Inflammatory macrophage treated with lipopolysaccharide for 4 hours (primary cell): ENCODE measurements at regions not wholly inside any gene's neighbourhood (a gene's known extent, or its start where the extent isn't known, plus 50 kb on each side); places are given as distances from the start of the nearest gene placed in this dataset.
A peak's percentile ranks its signal among the peaks of the same experiment; 100 is the strongest.

Experiments
- DNase-seq: peaks from one replicate; pipeline ENCODE4 v3.0.0-alpha.2; 2020

DNA sequence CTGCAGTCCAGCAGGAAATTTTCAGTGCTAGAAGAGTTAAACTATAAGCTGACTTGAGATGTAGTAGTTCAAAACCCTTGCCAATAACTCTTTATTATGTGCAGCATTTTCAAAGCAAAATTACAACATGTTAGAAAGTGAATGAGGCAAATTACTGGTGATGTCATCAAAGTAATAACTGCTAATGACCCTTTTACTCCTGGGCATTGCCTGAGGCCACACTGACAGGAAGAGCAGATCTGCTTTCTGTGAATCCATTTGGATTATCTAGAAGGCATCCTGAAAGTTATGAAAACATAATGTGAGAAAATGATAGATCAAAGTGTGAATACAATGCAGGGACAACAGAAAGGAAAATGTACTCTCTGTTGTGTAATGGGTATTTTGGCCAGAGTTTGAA, 139.6 kb upstream of the TRIB2 start:
- DNase-seq: no peak

DNA sequence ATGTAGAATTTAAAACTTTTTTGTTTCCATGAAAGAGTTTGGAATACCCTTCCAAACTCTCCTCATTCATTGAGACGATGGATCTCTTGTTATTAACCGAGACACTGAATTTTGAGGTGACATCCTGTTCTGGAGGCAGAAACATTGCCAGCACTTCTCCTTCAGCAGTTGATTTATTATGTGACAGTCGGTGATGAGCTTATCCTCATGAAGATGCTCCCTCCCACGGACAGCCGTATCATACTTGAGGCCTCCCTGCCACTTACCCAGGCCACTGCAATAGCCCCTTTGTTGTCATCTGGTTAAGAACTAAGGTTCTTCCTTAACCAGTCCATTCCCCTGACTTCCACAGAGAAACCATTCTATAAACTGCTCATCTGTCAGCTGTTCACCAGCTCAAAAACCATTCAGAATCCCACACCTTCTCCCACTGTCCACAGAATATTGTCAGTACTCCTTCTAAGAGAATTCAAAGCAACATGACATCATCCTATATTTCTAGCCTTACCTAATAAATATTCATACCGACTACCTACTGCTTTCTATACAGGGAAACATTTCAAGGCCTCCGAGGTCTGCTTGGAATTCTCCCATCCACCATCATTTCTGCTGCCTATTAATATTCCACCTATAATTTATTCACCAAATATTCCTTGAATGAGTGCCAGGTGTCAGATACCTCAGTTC, 139.0 kb upstream of the TRIB2 start:
- peak; percentile 30 for DNase-seq

DNA sequence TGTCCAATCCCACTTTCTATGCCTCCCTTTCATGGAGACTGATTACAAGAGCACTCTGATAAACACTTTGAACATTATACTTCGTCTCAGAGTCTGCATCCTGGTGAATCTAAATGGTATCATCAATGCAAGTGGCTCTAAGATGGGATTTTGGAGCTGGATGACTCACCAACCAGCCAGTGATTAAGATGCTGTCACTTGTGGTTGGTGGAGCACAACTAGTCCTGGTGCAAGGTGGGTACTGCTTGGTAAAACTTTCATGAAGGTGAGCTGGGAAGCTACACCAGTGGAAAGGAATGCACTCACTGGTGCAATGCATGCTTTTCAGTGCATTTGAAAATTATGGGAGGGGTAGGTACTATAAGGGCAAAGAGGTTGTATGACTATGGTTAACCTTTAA, 137.7 kb upstream of the TRIB2 start:
- DNase-seq: no peak

DNA sequence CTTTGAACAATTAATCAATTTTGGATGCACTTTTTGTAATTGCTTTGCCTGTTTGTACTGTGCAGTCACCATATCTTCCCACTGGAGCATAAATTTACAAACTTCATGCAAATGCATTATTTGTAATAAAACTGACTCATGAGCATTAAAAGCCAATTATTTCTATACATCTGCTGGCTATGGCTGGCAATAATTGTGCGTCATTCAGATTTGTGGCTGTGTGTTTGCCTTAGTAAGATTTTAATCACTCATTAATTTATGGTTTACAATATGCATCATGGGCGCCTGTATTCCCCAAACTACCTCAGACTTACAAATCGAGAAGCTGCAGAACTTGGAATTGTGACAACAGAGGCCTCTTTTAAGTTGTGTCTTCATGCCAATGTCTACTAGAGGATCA, 132.4 kb upstream of the TRIB2 start:
- DNase-seq: no peak

DNA sequence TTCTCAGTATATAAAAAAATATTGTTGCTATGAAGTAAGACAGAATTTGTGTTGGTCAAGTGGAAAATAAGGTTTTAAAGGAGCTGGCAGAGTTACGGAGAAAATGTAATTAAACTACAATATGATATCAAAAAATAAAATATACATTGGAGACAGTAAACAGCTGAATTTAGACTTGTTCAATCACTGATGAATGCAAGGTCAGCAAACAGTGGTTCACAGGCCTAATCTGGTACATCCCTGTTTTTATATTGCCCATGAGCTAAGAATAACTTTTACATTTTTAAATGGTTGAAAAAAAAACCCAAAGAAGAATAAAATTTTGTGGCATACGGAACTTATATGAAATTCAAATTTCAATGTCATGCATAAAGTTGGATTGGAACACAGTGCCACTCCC, 131.0 kb upstream of the TRIB2 start:
- no peak for DNase-seq

DNA sequence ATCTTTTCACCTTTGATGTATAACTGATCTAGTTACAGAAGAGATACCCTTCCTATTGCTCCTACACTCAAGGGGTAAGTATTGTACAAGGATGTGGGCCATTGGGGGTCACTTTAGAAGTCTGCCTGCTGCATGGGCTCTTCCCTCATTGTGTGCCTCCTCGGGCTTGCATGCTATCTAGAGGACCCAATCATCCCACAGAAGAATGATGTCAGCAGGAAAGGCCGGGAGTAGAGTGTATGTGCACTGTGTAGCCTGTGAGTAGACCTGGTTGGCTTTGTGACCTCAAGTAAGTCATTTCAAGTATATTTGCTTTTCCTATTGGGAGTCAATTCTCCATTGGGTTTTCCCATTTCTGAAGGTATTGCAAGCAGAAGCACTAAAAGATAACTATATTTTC, 129.5 kb upstream of the TRIB2 start:
- DNase-seq: peak; percentile 25

DNA sequence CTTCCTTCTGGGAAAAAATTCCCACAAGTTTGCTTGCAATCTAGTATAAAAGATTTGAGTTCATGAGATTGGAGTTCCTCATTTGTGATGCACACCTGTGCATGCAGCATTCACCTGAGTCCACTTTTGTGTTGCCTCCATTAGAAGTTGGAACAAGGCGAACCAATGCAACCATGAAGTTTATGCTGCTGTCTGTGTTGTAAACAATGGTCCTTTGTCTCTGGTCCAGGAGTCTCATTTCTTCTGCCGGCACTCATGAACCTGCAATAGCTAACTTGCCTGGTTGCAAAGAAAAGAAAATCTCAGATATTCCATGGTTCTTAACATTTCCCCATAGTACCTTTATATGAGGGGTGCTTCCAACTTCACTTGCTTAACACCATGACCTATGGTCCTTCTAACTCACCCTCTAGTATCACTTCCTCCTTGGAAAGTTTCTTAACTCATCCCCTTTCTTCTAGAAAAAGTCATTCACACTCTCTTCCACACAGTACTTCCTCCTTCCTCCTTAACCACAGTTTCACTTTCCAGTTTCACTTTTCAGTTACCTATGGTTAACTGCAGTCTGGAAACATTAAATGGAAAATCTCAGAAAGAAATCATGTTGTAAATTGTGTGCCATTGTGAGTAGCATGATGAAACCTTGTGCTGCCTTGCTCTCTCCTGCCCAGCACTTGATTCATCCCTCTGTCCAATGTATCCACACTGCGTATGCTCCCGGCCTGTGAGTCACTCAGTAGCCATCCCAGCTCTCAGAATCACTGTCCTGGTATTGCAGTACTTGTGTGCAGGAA, 128.8 kb upstream of the TRIB2 start:
- DNase-seq: peak; percentile 98

DNA sequence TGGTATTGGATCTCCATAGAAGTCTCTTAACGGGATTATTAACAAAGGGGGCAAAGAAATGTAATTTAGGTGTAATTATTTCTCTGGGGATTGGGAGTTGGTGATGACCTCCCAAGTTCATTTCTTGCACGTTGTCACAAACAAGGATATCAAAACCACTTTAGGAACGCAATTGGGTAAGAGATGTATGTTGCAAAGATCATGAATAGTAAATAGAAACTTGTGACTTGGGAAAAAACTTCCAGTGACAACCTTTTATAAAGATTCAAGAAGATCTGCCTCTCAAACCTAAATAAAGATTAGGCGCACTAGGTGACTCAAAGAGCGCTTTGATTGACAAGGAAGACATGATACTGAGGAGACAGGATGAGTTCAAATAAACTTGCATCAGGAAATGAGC, 127.8 kb upstream of the TRIB2 start:
- peak; percentile 81 for DNase-seq

DNA sequence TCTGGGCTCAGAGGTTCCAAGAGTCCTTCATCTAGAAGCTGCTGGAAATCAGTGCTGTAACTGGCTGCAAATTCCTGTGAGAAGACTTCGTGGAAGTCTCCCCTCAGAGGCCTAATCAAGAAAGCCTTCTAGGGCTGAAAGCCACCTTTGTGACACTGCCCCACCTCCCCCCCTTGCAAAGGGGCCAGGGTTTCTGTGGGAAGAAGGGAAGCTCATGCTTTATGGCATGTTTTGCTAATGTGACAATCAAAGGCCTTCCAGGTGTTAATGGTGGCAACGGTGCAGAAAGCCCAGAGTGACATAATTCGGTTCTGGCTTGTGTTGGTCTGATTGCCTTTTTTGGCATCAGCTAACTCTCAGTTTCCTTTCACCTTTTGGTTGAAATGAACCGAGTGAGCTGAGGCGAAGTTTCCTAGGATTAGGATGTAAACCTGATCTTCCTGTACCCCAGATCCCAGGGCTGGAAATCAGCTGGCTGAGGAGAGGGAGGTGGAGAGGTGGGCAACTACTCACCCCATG, 126.9 kb upstream of the TRIB2 start:
- no peak for DNase-seq

DNA sequence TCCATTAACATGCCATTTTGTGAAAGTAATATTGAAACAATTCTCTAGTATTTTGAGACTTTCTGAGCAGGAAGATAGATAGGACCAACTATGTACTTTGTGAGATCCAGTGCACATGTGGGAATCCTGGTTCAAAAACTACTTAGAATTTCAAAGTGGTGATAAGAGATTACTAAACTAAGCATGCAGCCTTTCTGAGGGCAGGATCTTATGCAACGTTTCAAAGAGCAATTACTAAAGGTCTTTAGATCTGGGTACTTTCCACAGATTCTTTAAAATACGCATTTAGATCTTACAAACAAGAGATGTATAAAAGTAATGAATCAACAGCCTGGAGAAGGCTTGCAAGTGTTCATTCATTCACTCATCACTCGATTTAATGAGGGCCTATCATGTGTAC, 124.4 kb upstream of the TRIB2 start:
- no peak for DNase-seq

DNA sequence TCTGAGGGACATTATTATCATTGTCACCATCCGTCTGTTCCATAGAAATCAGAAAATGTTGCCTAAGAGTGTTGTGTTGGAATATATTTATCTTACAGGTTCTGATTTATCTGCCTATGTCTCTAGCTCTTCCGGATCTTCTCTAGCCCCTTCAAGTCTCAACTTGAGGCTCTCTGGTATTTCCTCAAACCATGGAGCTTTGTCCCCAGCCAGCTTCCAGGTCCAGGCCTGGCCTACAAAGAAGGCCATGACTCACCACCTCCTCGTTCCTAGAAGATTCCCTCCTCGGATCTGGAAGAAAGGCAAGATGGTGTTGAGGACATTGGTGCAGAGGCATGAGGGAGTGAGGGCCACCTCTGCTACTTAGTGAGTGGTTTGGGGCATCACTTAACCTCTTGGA, 122.1 kb upstream of the TRIB2 start:
- DNase-seq: no peak

DNA sequence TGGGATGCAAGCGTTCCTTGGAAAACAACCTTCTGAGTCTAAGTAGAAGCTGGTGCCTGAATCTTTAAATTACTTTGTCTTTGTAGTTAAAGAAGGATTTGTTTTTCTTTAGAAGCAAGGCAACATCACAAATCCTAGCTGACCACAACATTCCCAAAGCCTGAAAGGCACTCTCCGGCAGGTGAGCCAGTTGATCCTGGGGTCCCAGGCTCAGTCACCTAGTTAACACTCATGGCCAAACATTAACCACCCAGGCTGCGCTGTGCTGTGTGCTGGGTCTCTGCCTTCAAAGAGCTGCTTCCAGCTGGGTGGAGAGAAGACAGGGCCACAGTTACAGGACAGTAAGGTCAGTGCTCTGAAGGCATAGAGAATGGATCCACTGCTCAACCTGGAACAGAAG, 120.0 kb upstream of the TRIB2 start:
- DNase-seq: no peak

DNA sequence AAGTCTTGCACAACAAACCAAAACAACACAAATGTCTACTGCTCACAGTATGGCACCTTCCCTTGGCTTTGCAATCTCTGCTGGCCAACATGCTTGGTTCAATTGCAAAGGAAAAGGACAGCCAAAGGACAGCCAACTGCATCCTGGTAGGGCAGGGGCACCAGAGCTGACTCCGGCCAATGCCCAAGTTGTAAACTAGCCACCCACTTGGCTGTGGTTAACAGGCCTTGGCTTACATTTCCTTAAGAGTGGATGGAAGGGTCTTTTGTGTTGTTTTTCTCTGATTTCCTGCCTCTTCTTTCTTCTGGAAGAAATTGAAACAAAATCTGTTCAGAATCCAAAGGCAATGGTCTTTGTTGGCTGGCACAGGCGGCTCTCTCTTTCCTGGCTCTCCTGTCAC, 119.1 kb upstream of the TRIB2 start:
- no peak for DNase-seq

DNA sequence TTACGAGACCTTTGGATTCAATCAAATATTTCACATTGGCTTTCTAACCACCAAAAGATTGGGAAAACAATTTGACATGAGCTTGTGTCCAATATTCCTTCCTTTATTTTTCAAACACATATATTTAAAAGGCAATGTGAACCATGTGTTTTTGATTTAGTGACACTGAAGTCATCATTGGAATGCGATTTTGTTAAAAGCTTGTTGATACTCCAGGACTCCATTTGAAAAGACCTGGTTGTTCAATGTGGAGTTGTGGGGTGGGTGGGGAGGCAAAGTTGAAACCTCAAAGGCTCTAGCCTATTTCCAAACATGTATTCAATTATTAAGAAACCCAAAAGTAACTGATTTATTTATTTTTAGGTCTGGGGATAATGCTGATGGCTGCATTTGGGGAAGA, 114.1 kb upstream of the TRIB2 start:
- DNase-seq: no peak

DNA sequence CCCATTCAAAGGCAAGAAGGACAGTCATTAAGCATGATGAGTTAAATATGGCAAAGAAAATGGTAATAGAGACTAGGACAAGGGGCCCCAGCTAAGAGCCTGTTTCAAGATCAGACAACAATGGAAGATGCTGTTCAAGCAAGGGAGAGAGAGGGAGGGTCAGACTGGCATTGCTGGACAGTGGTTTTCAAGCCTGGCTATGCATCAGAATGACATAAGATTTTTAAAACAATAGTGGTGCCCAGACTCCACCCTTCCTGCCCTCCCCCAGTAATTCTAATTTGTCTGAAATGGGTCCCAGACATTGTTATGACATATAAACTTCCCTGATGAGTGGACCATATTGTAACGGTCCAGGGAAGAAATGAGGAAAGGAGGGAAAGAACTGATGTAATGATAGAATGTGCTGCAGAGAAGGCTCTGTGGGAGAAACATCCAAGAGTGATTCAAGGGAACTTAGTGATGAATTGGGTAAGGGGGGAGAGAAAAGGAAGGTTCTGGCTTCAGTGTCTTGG, 112.9 kb upstream of the TRIB2 start:
- peak; percentile 82 for DNase-seq

DNA sequence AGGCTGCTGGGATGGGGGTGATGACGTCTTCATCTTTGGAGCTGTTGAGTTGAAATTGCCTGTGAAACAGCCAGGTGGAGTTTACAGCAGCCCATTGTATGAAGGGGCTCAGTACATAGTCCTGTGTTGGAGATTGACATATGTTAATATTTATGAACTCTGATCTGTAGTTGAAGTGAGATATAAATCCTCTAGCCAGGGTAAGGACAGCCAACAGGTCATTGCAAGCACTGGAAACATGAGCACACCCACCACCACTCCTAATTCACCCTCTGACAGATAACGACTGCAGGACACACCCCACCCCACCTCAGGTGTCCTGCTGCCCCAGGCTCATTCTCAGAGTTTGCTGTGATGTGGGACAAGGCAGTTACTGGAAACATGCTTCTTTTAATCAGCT, 112.4 kb upstream of the TRIB2 start:
- no peak for DNase-seq

DNA sequence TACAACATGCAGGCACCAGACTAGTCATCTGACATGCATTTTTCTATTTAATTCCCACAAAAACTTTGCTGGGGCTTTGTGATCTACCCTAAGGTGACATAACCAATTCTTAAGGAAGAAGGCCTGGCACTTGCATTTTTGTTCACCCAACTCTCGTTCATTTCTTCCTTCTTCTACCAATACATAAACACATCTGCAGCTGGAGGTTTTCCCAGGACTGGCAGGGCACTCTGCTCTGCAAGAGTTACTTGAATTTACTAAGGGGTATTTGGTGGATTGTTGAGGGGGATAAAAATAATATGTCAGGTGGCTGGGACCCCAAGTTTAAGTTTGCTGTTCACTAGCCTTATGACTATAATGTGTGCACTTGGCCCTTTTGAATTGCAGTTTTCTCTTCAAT, 111.4 kb upstream of the TRIB2 start:
- no peak for DNase-seq

DNA sequence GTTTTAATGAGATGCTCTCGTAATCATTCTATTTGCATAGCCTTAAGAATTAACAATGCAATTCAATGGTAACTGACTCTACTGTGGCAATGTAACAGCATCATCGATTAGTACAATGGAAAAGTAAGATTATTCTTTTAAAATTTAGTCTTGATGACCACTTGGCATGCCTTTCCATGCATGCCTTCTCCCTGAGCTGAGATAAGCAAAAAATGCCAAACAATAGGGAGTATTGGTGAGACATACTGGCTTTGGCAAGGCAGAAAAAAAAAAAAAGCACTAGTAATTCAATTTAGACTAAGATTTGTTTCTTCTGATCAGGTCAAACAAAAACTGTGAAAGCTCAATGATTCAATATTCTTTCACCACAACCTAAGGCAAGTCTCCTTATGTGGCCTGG, 110.8 kb upstream of the TRIB2 start:
- DNase-seq: no peak

DNA sequence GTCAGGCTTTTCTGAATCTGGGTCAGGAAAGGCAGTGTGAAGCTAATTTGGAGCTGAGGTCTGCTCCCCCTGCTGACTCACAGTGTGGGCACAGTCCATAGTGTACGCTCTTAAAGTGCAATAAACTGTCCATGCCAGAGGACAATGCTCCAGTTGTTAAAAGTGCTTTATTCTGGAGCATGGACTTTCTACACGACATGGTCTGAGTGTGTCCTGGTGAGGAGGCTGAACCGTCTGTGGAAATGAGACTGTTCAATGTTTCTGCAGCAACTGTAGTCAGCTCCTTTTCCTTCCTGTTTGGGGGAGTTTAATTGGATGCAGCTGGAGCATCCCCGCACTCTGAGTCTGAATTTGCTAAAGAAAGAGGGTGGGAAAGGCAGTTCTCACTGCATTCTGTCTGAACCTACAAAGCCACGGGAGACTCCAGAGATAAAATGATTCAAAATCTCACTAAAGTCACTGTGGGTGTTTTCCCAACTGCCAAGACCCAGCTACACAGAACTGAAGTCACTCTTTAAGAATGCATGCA, 110.2 kb upstream of the TRIB2 start:
- DNase-seq: no peak

DNA sequence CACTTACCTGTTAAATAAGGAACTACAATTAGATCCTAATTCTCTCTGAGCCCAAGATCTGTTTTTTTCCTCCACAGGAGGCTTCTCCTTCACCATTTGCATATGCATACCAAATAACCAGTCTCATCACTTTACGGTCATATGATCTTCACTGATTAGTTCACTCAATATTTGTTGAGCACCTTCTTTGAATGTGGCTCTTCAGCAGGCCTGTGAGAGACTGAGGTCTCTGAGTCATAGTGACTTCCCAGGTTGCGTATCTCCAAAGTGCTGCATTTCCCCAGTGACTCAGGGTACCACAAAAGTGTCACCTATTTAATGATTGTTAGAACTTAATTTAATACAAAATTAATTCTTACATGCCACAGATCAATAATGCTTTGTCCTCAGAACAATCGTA, 108.8 kb upstream of the TRIB2 start:
- peak; percentile 25 for DNase-seq

DNA sequence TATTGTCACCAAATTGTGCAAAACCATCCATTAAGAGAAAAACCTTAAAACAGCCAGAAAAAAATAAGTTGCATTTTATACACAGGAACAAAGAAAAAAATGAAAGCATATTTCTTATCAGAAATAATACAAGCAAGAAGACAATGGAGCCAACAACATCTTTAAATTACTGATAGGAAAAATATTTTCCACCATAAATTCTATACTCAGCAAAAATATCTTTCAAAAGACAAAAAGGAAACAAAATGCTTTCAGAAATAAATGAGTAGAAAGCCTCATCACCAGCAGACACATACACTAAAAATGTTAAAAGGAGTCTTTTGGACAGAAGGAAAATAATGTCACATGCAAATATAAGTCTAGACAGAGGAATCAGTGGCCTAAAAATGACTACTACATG, 106.4 kb upstream of the TRIB2 start:
- DNase-seq: no peak

DNA sequence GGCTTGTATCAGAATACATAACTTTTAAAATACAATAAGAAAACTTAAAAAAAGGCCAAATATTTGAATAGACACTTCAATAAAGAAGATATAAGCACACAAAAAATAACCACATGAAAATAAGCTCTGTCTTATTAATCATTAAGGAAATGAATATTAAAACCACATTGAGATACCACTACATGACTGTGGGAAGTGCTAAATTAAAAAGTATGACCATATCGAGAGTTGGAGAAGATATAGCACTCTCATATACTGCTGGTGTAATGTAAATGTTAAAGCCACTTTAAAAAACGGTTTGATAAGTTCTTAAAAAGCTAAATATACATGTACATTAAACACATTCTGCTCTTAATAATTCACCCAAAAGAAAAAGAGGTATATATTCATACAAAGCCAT, 104.6 kb upstream of the TRIB2 start:
- no peak for DNase-seq

DNA sequence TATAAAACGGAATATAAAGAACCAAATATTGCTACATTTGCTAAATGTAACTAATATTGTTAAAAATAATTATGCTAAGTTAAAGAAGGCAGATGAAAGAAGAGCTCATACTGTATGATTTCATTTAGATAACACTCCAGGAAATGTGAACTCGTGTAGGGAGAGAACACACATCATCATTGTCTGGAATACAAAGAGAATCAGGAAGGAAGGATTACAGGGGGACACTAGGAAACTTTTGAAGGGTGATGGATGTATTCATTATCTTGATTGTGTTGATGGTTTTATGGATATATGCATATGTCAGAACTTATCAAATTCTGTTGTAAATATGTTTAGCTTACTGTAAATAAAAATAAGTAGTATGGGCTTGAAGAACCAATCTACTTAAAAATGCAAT, 104.1 kb upstream of the TRIB2 start:
- no peak for DNase-seq
